Stimulated activated CD4-positive, alpha-beta T cell treated with anti-CD3 and anti-CD28 coated beads, Interleukin-2, amount 100 ng/mL, for 4 hours (primary cell): ENCODE measurements at regions not wholly inside any gene's neighbourhood (a gene's known extent, or its start where the extent isn't known, plus 50 kb on each side); places are given as distances from the start of the nearest gene placed in this dataset.
"Not testable (repeated sequence)": the region's sequence is repeated elsewhere in the genome, so short reads cannot be mapped to it uniquely, and the experiment has no call there.

Experiments used
- DNase-seq: peaks from one replicate; pipeline ENCODE4 v3.0.0-alpha.2; 2020; ENCODE audit warnings: low read depth

DNA sequence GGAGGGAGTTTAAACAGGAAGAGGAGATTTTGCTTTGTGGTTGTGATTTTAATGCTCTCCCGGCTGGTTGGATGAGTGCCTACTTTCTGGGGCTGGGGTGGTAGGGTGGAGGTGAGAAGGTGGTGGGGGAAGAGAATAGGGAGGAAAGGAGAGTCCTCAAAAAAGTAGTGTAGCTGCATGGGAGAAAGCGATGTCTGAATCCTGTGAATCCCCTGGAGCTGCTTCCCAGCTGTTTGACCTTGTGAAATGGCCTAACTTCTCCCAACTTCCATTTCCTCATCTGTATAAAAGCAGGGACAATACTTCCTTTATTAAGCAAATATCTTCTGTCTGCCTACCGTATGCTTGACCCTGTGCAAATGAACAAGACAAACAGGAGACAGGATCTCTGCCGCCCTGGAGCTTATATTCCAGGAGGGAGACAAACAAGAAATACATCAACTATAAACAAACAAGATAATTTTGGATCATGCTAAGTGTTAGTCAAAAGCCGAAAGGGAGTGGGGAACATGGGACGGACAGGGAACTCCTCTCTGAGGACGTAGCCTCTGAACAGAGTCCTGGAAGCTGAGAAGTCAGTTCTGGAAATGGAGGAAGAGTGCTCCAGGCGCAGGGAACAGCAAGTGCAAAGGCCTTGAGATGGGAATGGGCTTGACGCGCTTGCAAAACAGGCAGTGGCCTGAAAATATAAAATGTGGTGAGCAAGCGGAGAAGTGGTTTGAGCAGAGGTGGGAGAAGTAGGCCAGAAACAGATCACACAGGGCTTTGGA, 103.5 kb downstream of the SPRY4 start:
- no peak for DNase-seq

DNA sequence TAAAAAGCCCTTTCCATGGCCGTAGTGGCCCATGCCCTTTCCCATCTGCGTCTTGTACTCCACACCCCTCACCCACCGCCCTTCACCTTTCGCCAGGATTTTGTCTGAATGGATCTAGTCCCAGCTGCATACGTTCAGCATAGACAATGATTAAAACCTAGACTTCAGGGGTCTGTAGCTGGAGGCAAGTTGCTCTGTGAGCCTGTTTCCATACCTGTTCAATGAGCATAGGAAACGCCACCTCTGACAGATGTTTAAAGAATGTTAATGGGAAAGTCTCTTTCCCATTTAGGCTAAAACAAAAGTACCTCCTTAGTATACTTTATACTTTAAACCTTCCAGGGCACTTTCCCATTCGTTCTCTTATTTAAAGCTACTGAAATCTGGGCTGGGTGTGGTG, 105.7 kb downstream of the SPRY4 start:
- DNase-seq, result no peak

DNA sequence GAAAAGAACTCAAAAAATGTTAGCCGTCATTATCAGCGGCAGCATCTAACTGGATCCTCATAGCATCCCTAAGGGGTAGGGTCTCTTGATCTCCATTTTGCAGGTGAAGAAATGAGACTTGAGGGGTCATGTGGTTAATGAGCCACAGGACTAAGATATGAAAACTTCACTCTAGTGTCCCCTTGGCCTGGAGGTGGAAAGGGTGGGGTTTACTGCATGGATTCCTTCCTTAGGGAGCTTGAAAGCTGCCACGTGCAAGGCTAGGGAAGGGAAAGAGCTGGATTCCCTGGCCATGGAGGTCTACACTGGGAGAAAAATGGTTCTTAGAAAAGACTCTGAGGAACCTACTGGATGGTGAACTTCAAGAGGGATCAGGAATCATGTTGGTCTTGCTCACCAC, 107.9 kb downstream of the SPRY4 start:
- no peak for DNase-seq

DNA sequence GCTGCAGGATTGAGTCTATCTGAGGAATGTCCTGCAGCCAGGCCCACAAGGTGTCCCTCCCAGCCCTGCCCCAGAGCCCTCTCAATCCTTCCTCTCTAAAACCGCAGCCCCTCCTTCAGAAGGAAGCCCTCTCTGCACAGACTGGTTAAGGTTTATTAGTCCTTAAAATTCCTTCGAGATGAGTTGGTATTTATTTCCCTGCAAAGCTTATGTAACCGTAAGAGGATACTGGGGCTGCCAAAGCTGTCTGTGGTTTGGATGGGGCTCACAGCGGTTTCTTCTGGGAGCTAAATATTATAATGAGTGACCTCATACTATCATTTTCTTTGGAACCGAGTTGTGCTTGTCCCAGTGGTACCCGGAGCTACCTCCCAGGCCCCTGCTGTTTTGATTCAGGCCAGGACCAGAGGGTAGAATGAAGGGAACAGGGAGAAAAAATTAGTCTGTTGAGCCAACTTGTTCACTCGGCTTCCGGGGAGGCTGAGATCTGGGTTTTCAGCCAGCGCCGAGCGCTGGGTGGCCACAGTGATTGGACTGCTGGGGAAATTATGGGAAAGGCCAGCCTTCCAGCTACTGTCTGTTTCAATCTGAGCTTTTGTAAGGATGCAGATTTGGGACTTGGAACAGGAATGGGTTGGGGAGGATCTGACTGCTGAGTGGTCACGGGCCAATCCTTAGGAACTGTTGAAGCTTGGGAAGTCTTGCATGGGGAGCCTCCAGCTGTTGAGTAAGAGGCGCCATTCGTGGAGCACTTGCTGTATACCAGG, 107.5 kb downstream of the NDFIP1 start:
- DNase-seq, result no peak

DNA sequence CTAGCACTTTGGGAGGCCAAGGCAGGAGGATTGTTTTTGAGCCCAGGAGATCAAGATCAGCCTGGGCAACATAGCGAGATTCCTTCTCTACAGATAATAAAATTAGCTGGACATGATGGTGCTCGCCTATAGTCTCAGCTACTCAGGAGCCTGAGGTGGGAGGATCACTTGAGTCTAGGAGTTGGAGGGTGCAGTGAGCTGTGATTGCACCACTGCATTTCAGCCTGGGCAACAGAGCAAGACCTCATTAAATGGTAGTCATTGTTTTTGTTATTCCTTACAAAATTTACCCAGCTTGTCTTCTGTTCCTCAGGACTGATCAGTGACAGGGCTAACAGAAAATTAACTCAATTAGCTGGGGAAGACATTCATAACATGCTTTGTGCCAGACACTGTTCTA, 104.5 kb downstream of the NDFIP1 start:
- DNase-seq, result no peak

DNA sequence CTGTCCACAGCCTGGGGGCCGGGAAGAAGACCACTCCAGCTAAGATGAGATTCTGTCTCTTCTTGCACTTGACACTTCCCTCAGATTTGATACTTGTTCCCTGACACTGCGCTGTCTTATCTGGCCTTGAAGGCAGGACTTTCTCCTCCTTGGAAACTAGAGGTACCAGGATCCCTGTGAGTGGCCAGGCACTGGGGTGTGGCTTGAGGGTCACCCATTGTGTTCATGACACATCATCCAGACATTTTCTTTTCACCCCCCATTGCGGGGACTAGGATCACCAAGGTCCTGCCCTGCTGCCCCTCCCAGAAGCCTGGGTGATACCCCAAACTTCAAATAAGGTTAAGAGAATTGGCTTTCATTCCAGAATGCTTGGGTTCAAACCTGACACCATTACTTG, 103.3 kb downstream of the NDFIP1 start:
- DNase-seq, result no peak

DNA sequence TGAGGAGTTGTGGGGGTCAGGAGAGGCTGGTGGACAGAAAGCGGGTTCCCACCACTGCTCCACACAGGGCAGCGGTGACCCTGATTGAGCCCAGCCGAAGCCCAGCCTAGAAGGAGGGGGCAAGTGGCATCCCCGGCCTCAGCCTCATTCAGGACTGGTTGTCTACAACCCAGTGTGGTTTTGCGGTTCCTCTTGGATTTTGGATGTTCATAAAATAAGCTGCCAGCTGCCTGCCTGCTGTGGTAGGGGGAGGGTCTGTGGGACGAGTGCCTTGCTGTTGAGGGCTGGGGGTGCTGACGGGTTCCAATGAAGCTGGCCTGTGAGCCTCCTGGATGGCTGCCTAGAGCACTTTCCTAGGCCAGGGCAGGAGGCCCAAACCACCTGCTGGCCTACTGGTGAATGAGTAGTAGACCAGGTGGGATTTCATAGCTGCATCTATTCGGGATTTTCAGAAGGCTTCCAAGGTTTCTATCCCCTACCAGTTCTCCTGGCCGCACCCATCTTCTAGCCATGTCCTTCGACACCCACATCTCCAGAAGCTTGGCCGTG, 102.4 kb downstream of the NDFIP1 start:
- no peak for DNase-seq

DNA sequence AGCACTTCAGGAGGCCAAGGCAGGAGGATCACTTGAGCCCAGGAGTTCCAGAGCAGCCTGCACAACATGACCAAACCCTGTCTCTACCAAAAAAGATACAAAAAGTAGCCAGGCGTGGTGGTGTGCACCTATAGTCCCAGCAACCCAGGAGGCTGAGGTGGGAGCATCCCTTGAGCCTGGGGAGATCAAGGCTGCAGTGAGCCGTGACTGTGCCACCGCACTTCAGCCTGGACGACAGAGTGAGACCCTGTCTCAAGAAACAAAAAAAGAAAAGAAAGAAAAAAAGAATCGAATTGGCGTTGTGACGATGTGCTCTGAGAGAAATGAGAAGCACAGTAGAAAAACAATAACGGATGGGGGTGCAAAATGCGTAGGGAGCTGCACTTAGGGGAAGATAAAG, 101.4 kb downstream of the NDFIP1 start:
- DNase-seq, result no peak

DNA sequence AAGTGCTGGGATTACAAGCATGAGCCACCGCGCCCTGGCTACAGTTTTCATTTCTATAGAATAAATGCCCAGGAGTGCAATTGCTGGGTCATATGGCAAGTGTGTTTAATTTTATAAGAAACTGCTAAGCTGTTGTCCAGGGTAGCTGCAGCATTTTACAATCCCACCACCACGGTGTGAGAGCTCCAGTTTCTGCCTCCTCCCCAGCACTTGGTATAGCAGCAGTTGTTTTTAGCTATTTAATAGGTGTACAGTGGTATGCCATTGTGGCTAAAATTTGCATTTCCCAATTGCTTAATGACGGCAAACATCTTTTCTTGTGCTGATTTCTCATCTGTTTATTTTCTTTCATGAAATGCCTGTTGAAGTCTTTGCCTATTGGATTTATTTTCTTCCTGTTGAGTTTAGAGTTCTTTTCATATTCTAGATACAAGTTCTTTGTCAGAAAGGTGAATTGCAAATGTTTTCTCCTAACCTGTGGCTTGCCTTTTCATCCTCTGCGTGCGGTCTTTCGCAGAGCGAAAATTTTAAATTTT, 100.3 kb downstream of the NDFIP1 start:
- no peak for DNase-seq

DNA sequence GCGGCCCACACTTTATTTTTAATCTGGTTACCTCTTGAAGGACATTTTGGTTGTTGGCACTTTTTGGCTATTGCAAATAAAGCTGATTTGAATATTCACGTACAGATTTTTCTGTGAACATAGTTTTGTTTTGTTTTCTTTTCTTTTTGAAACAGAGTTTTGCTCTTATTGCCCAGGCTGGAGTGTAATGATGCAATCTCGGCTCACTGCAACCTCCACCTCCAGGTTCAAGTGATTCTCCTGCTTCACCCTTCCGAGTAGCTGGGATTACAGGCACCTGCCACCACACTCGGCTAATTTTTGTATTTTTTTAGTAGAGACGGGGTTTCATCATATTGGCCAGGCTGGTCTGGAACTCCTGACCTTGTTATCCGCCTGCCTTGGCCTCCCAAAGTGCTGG, 99.7 kb downstream of the NDFIP1 start:
- DNase-seq, result not testable (repeated sequence)

DNA sequence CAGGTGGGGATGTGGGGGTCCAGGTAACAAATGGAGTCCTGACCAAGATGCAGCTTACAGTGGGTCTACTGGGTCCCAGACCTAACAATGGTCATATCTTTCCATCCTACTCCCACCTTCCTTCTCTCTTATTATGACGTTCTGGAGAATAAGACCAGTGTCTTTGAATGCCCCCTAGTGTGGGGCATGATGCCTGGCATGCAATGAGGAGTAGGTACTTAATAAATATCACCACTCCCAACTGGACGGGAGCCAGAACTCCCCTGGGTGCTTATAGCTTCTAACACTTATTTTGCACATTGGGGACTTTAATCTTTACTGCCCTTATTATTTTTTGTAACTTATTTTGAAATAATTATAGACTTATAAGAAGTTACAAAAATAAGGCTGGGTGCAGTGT, 98.2 kb downstream of the NDFIP1 start:
- no peak for DNase-seq

DNA sequence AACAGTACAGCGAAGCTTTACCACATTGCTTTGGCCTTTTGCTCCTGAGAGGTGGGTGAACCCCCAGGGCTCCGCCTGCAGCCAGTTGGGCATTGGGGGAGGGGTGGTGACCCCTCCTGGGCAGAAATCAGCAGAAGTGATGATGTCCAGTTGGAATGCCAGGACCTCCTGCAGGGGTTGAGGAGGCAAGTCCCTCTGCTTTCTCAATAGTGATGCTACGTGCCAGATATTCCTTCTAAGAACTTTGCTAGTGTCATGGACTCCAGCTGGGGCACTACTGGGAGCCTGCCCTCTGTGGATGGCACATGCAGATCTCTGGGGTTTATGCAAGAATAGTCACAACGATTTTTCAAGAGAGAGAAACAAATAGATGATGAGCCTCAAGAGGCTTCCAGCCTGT, 95.6 kb downstream of the NDFIP1 start:
- no peak for DNase-seq
